Caco-2 (cell line): ENCODE measurements at regions not wholly inside any gene's neighbourhood (a gene's known extent, or its start where the extent isn't known, plus 50 kb on each side); places are given as distances from the start of the nearest gene placed in this dataset.

Experiments
- BruUV-seq: library from RNA; stranded (reverse); fragments of 400-500 nt; replicated peaks from 2 replicates; lab custom pipeline; 2021; lab: Mats Ljungman, UMichigan
- CTCF ChIA-PET: fragments of 300-600 bp; sonication (Branson Sonifier 250); formaldehyde crosslinking; loops from one replicate; lab custom pipeline; 2022; ENCODE audit warnings: antibody characterized with exemption; lab: Charles Lee
- POLR2A ChIA-PET: fragments of 300-600 bp; sonication (Branson Sonifier 250); formaldehyde crosslinking; loops from one replicate; lab custom pipeline; 2022; ENCODE audit warnings: antibody characterized with exemption; lab: Charles Lee
- DNase-seq, 2 experiments: peaks; one replicate each; pipeline versions ENCODE4 v3.0.0 to v3.0.0-alpha.2; 2020 to 2022
- H3K27me3 ChIP-seq: replicated peaks from 2 replicates; pipeline ENCODE4 v1.6.0; 2011; ENCODE audit warnings: low read length; ENCODE audit not compliant: control insufficient read depth, insufficient read depth
- H3K36me3 ChIP-seq: 2 replicates; pipeline ENCODE4 v1.5.1; 2011; ENCODE audit warnings: low read length; ENCODE audit not compliant: control insufficient read depth, insufficient read depth
- H3K4me1 ChIP-seq: fragments of 250-450 bp; sonication (Bioruptor Pico); 2 replicates; pipeline ENCODE4 v1.5.1; 2020; ENCODE audit warnings: mild to moderate bottlenecking
- H3K4me3 ChIP-seq: 2 replicates; pipeline ENCODE4 v1.5.1; 2011; ENCODE audit warnings: low read depth, mild to moderate bottlenecking, control low read depth, low read length
- H3K9me3 ChIP-seq: fragments of 250-450 bp; sonication (Bioruptor Pico); 2 replicates; pipeline ENCODE4 v1.5.1; 2020; ENCODE audit warnings: mild to moderate bottlenecking, moderate library complexity
- H3K27ac Mint-ChIP-seq: one replicate; pipeline ENCODE4 v1.8.0; 2022; ENCODE audit warnings: mixed read lengths; ENCODE audit not compliant: unreplicated experiment
- H3K27me3 Mint-ChIP-seq: one replicate; pipeline ENCODE4 v1.8.0; 2022; ENCODE audit warnings: mixed read lengths; ENCODE audit not compliant: insufficient read depth, unreplicated experiment
- H3K36me3 Mint-ChIP-seq: one replicate; pipeline ENCODE4 v1.8.0; 2022; ENCODE audit warnings: mild to moderate bottlenecking, mixed read lengths; ENCODE audit not compliant: insufficient read depth, unreplicated experiment
- H3K4me1 Mint-ChIP-seq: one replicate; pipeline ENCODE4 v1.8.0; 2022; ENCODE audit warnings: low read depth, mixed read lengths; ENCODE audit not compliant: unreplicated experiment
- H3K4me3 Mint-ChIP-seq: one replicate; pipeline ENCODE4 v1.8.0; 2022; ENCODE audit warnings: mild to moderate bottlenecking, moderate library complexity, mixed read lengths; ENCODE audit not compliant: unreplicated experiment
- H3K9me3 Mint-ChIP-seq: one replicate; pipeline ENCODE4 v1.8.0; 2022; ENCODE audit warnings: mixed read lengths; ENCODE audit not compliant: unreplicated experiment
- intact Hi-C: fragments of 100-400 bp; cut with micrococcal nuclease; formaldehyde crosslinking; loops from one replicate; pipeline ENCODE4 v1.10.0; 2022; ENCODE audit not compliant: unreplicated experiment
- TF ChIP-seq, protein P1 (sequence below), 2 experiments: fragments of 200-600 bp in 1 of 2; IDR thresholded peaks; 1 replicate in 1 of 2; 2 replicates in 1 of 2; pipeline versions ENCODE4 v1.5.1 to v1.8.0; 2011 to 2022; ENCODE audit warnings: antibody characterized with exemption in 1 of 2, control low read depth in 1 of 2, inconsistent platforms in 1 of 2, low read depth in 1 of 2, low read length in 1 of 2, mild to moderate bottlenecking in 1 of 2, moderate library complexity in 1 of 2; ENCODE audit not compliant: insufficient read depth in 1 of 2, severe bottlenecking in 1 of 2, unreplicated experiment in 1 of 2

DNA sequence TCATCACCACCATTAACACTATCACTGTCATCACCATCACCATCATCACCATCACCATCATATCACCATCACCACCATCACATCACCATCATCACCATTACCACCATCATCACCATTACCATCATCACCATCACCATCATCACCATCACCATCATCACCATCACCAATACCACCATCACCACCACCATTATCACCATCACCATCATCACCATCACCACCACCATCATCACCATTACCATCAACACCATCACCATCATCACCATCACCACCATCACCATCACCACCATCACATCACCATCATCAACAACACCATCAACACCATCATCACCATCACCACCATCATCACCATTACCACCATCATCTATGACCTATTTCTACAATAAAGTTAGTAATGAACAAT is 86.1 kb upstream of the PDE10A start:
- Mint-ChIP-seq H3K4me3 (no peak overlapping the region), H3K4me1 (no peaks in the 10 kb centered on the region), H3K27ac (no peak overlapping the region), H3K36me3 (no peaks in the 10 kb centered on the region), H3K27me3 (no peaks in the 10 kb centered on the region), H3K9me3 (peaks cover 12% of the 10 kb centered on the region)
- Histone ChIP-seq H3K9me3 (no peaks in the 10 kb centered on the region), H3K27me3 (no peaks in the 10 kb centered on the region), H3K4me3 (no peak overlapping the region), H3K36me3 (no peaks in the 10 kb centered on the region), H3K4me1 (no peaks in the 10 kb centered on the region)
- no peak for DNase-seq
- CTCF ChIA-PET = no interaction called here
- POLR2A ChIA-PET = no interaction called here
- intact Hi-C loops = no loop called here
- BruUV-seq = no TSS peak
- TF ChIP-seq, protein P1, sequence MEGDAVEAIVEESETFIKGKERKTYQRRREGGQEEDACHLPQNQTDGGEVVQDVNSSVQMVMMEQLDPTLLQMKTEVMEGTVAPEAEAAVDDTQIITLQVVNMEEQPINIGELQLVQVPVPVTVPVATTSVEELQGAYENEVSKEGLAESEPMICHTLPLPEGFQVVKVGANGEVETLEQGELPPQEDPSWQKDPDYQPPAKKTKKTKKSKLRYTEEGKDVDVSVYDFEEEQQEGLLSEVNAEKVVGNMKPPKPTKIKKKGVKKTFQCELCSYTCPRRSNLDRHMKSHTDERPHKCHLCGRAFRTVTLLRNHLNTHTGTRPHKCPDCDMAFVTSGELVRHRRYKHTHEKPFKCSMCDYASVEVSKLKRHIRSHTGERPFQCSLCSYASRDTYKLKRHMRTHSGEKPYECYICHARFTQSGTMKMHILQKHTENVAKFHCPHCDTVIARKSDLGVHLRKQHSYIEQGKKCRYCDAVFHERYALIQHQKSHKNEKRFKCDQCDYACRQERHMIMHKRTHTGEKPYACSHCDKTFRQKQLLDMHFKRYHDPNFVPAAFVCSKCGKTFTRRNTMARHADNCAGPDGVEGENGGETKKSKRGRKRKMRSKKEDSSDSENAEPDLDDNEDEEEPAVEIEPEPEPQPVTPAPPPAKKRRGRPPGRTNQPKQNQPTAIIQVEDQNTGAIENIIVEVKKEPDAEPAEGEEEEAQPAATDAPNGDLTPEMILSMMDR (IDR thresholded peaks at IDR 0.05; ENCODE audit: insufficient read depth in 1 of 2, low read depth in 1 of 2, low read length in 1 of 2, severe bottlenecking in 1 of 2, unreplicated experiment in 1 of 2) = no peak

- no peak overlapping the region for H3K27ac Mint-ChIP-seq
- Histone ChIP-seq H3K9me3 (no peaks in the 10 kb centered on the region), H3K4me1 (no peaks in the 10 kb centered on the region), H3K27me3 (no peaks in the 10 kb centered on the region), H3K36me3 (no peaks in the 10 kb centered on the region), H3K4me3 (no peak overlapping the region)
- CTCF ChIA-PET = no interaction called here
- intact Hi-C loops = no loop called here
- TF ChIP-seq, protein P1 (IDR thresholded peaks at IDR 0.05; ENCODE audit: insufficient read depth in 1 of 2, low read depth in 1 of 2, low read length in 1 of 2, severe bottlenecking in 1 of 2, unreplicated experiment in 1 of 2) = no peak
- POLR2A ChIA-PET = no interaction called here
- no peaks in the 10 kb centered on the region for H3K27me3 Mint-ChIP-seq
- no peaks in the 10 kb centered on the region for H3K4me1 Mint-ChIP-seq
- DNase-seq = no peak
- H3K4me3 Mint-ChIP-seq = no peak overlapping the region
- H3K36me3 Mint-ChIP-seq = no peaks in the 10 kb centered on the region
- H3K9me3 Mint-ChIP-seq = peaks cover 12% of the 10 kb centered on the region
- no TSS peak for BruUV-seq
Observed at GRCh38 chr6:165748390-165748789, 85.3 kb upstream of the PDE10A start.

- ChIA-PET POLR2A (no interaction called here), CTCF (no interaction called here)
- BruUV-seq = no TSS peak
- Mint-ChIP-seq H3K27ac (no peak overlapping the region), H3K27me3 (no peaks in the 10 kb centered on the region), H3K9me3 (peaks cover 12% of the 10 kb centered on the region), H3K4me3 (no peak overlapping the region), H3K4me1 (no peaks in the 10 kb centered on the region), H3K36me3 (no peaks in the 10 kb centered on the region)
- TF ChIP-seq, protein P1 (IDR thresholded peaks at IDR 0.05; ENCODE audit: insufficient read depth in 1 of 2, low read depth in 1 of 2, low read length in 1 of 2, severe bottlenecking in 1 of 2, unreplicated experiment in 1 of 2) = no peak
- Histone ChIP-seq H3K4me3 (no peak overlapping the region), H3K4me1 (no peaks in the 10 kb centered on the region), H3K36me3 (no peaks in the 10 kb centered on the region), H3K27me3 (no peaks in the 10 kb centered on the region), H3K9me3 (no peaks in the 10 kb centered on the region)
- intact Hi-C loops = no loop called here
- no peak for DNase-seq
Observed at GRCh38 chr6:165747963-165748362, 84.9 kb upstream of the PDE10A start.
